Brain pericyte (primary cell): ENCODE measurements at regions not wholly inside any gene's neighbourhood (a gene's known extent, or its start where the extent isn't known, plus 50 kb on each side); places are given as distances from the start of the nearest gene placed in this dataset.

Experiments
- DNase-seq: peaks from one replicate; pipeline ENCODE4 v3.0.0-alpha.2; 2012; ENCODE audit warnings: low read depth, low spot score

- no peak for DNase-seq
Measured at GRCh38 chr4:152114562-152114961, 353.8 kb upstream of the GATB start.

- DNase-seq: no peak
Measured at GRCh38 chr4:152112887-152113286, 352.1 kb upstream of the GATB start.

GRCh38 chr4:152112190-152112589, 351.4 kb upstream of the GATB start:
- DNase-seq: no peak

GRCh38 chr4:152110780-152111179, 350.0 kb upstream of the GATB start:
- DNase-seq: no peak

GRCh38 chr4:152109531-152110509, 349.0 kb upstream of the GATB start:
- DNase-seq: peak; percentile 13

GRCh38 chr4:152107736-152108500, 347.1 kb upstream of the GATB start:
- no peak for DNase-seq

GRCh38 chr4:152106781-152107321, 346.0 kb upstream of the GATB start:
- no peak for DNase-seq

GRCh38 chr4:152106113-152106763, 345.4 kb upstream of the GATB start:
- DNase-seq: peak; percentile 74

GRCh38 chr4:152104901-152105357, 344.1 kb upstream of the GATB start:
- no peak for DNase-seq

GRCh38 chr4:152104356-152104755, 343.5 kb upstream of the GATB start:
- no peak for DNase-seq

GRCh38 chr4:152103181-152103901, 342.5 kb upstream of the GATB start:
- DNase-seq: no peak

GRCh38 chr4:152102436-152103000, 341.7 kb upstream of the GATB start:
- DNase-seq: no peak

GRCh38 chr4:152101556-152102435, 341.0 kb upstream of the GATB start:
- DNase-seq: no peak

GRCh38 chr4:152100379-152101201, 339.8 kb upstream of the GATB start:
- DNase-seq: no peak

- DNase-seq: no peak
Measured at GRCh38 chr4:152099981-152100378, 339.2 kb upstream of the GATB start.

- no peak for DNase-seq
Measured at GRCh38 chr4:152099555-152099954, 338.7 kb upstream of the GATB start.

GRCh38 chr4:152099061-152099425, 338.2 kb upstream of the GATB start:
- DNase-seq: no peak

GRCh38 chr4:152098365-152099060, 337.7 kb upstream of the GATB start:
- DNase-seq: no peak
